Osteocyte (in vitro differentiated cells): ENCODE measurements at regions not wholly inside any gene's neighbourhood (a gene's known extent, or its start where the extent isn't known, plus 50 kb on each side); places are given as distances from the start of the nearest gene placed in this dataset.

Experiments used
- DNase-seq: peaks from one replicate; pipeline ENCODE4 v3.0.0; 2021; ENCODE audit warnings: mixed read lengths; ENCODE audit not compliant: unreplicated experiment; ENCODE audit errors: extremely low spot score
- H3K27ac Mint-ChIP-seq: one replicate; pipeline ENCODE4 v1.8.0; 2021; ENCODE audit warnings: mild to moderate bottlenecking, mixed read lengths; ENCODE audit not compliant: unreplicated experiment
- H3K27me3 Mint-ChIP-seq: one replicate; pipeline ENCODE4 v1.8.0; 2021; ENCODE audit warnings: mixed read lengths; ENCODE audit not compliant: unreplicated experiment
- H3K36me3 Mint-ChIP-seq: one replicate; pipeline ENCODE4 v1.8.0; 2021; ENCODE audit warnings: mixed read lengths; ENCODE audit not compliant: unreplicated experiment
- H3K4me1 Mint-ChIP-seq: one replicate; pipeline ENCODE4 v1.8.0; 2021; ENCODE audit warnings: mixed read lengths; ENCODE audit not compliant: unreplicated experiment
- H3K4me3 Mint-ChIP-seq: one replicate; pipeline ENCODE4 v1.8.0; 2021; ENCODE audit warnings: mild to moderate bottlenecking, moderate library complexity, mixed read lengths; ENCODE audit not compliant: unreplicated experiment
- H3K9me3 Mint-ChIP-seq: one replicate; pipeline ENCODE4 v1.8.0; 2021; ENCODE audit warnings: mixed read lengths; ENCODE audit not compliant: unreplicated experiment
- CTCF ChIP-seq: fragments of 200-600 bp; sonication (generic); IDR thresholded peaks from 2 replicates; pipeline ENCODE4 v1.5.0; 2021; ENCODE audit warnings: antibody characterized with exemption, mild to moderate bottlenecking, moderate library complexity

- DNase-seq: no peak
- no peak for TF ChIP-seq CTCF
- Mint-ChIP-seq H3K27me3 (no peaks in the 10 kb centered on the region), H3K36me3 (no peaks in the 10 kb centered on the region), H3K4me1 (no peaks in the 10 kb centered on the region), H3K27ac (no peak overlapping the region), H3K4me3 (no peak overlapping the region), H3K9me3 (peaks cover 26% of the 10 kb centered on the region)
These were observed 160.1 kb downstream of the TBX15 start for GRCh38 chr1:118828038-118828437.

- H3K27ac Mint-ChIP-seq: no peak overlapping the region
- no peak for TF ChIP-seq CTCF
- H3K9me3 Mint-ChIP-seq: peaks cover 22% of the 10 kb centered on the region
- H3K36me3 Mint-ChIP-seq: no peaks in the 10 kb centered on the region
- no peak for DNase-seq
- no peaks in the 10 kb centered on the region for H3K4me1 Mint-ChIP-seq
- no peak overlapping the region for H3K4me3 Mint-ChIP-seq
- H3K27me3 Mint-ChIP-seq: no peaks in the 10 kb centered on the region
These were observed 160.5 kb downstream of the TBX15 start for GRCh38 chr1:118827636-118828035.

GRCh38 chr1:118827207-118827606 lies 160.9 kb downstream of the TBX15 start:
- H3K4me1 Mint-ChIP-seq: no peaks in the 10 kb centered on the region
- no peak overlapping the region for H3K4me3 Mint-ChIP-seq
- no peaks in the 10 kb centered on the region for H3K36me3 Mint-ChIP-seq
- DNase-seq: no peak
- peaks cover 19% of the 10 kb centered on the region for H3K9me3 Mint-ChIP-seq
- TF ChIP-seq CTCF: no peak
- no peaks in the 10 kb centered on the region for H3K27me3 Mint-ChIP-seq
- H3K27ac Mint-ChIP-seq: no peak overlapping the region

GRCh38 chr1:118826669-118827068 lies 161.5 kb downstream of the TBX15 start:
- Mint-ChIP-seq H3K4me3 (no peak overlapping the region), H3K27me3 (no peaks in the 10 kb centered on the region), H3K9me3 (peaks cover 19% of the 10 kb centered on the region), H3K27ac (no peak overlapping the region), H3K36me3 (no peaks in the 10 kb centered on the region), H3K4me1 (no peaks in the 10 kb centered on the region)
- TF ChIP-seq CTCF: no peak
- DNase-seq: no peak

- Mint-ChIP-seq H3K36me3 (no peaks in the 10 kb centered on the region), H3K4me1 (no peaks in the 10 kb centered on the region), H3K9me3 (peaks cover 12% of the 10 kb centered on the region), H3K27ac (no peak overlapping the region), H3K27me3 (no peaks in the 10 kb centered on the region), H3K4me3 (no peak overlapping the region)
- TF ChIP-seq CTCF: no peak
- no peak for DNase-seq
These were observed 162.5 kb downstream of the TBX15 start for GRCh38 chr1:118825619-118826018.
